Pons (tissue), 1 donor: ENCODE measurements at regions not wholly inside any gene's neighbourhood (a gene's known extent, or its start where the extent isn't known, plus 50 kb on each side); places are given as distances from the start of the nearest gene placed in this dataset.

Experiments used
- DNase-seq: peaks from one replicate; pipeline ENCODE4 v3.0.0-alpha.2; 2016; ENCODE audit warnings: low spot score

DNA sequence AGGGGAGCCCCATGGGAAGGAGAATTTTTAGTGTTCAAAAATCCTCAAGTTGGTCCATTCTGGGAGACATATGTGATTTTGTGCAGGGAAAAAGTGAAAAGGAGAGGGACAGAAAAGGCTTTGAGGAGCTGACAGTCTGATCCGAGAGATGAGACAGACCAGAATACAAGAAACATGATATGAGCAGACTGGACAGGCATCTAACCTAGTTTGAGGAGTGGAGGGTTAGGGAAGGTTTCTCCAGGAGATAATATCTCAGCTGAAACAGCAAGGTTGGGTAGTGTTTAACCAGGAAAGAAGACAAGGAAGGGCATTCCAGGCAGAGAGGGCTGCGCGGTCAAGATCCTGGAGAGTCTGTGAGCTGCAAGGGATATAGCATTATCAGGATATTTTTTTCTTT is 101.4 kb upstream of the NCAM1 start:
- DNase-seq = no peak

GRCh38 chr11:112861356-112861755 is 99.9 kb upstream of the NCAM1 start:
- DNase-seq = no peak

GRCh38 chr11:112863305-112863704 is 97.9 kb upstream of the NCAM1 start:
- DNase-seq = no peak

GRCh38 chr11:112864672-112865071 is 96.5 kb upstream of the NCAM1 start:
- DNase-seq = no peak

DNA sequence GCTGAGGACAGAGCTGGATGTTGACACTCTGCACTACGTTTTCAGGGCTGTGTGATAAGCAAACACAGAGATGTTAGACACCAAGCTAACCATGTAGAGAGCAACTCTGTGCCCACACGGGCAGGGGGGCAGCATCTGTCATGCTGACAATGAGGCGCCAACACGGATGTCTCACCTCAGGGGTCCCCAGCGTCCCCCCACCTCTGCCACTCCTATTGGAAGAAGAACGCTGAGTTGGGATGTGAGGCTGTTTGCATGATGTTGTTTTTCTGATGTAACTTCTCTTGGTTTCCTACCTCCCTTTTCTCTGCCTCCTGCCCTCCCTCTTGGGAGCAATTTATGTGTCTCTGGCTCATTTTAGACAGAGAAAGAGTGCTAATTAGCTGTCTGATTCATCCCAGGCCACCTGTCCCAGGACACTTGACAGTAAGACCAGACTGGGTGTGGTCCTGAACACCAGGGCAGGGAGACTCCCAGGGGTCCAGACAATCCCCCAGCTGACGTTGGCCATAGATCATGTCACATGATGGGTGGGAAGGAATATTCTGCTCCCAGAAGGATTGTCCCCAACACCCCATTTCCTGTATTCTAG is 89.2 kb upstream of the NCAM1 start:
- DNase-seq = no peak

DNA sequence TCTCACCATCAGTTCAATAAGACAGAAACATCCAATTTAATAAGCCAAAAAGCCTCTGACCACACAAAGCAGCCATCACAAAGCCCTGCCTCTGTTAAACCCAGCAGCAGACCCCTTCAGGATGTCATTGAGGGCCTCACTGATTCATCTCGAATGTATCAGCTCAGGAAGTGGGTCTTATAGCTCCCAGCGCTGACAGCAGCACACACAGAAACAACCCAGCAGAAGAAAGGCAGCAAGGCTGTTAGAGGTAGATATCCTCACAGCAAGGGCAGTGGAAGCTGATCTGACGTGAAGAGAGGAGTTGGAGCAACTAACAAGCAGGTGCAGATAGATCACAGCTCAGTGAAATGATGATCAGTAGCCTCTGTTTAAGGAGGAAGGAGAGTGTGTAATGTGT is 86.2 kb upstream of the NCAM1 start:
- no peak for DNase-seq

DNA sequence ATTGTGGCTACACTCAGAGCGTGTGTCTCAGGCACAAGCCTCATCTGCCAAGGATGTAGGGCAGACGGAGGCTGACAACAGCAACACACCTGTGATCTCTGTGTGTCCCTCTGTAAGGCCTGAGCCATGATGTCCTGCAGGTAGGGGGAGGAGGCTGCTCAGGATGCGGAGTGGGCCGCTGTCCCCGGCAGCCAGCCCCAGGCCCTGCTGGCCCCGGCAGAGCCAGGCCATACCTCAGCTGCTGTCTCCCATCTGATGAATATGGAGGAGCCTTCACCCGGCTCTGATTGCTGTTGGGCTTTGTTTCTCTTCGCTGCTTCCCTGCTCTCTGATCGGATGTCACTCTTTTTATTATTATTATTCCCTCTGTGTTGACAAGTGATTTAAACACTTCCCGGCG is 83.6 kb upstream of the NCAM1 start:
- DNase-seq = no peak

DNA sequence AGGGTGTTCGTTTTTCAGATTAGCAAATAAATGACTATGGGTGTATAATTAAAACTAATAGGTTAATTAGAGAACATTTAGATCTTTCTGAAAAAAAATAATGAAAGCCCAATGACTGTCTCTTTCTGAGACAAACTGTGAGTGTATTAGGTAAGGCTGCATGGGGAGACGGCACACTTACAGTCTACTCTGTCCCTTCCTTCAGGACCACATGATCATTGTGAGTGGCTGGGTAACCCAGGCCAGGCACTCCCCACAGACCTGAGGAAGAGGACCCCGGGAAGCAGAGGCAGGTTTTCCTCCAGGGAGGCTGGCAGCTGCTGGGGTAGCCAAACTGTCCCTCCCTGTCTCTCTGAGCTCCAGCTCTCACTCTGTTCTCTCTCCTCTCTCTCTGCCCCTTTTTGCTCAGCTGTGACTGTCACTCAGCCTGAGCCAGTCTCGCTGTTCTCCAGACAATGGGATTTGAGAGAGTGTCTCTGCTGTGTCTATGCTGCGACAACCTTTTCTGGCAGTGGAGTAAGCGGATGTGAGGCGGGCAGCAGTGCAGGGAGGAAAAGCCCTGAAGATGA is 83.1 kb upstream of the NCAM1 start:
- peak; percentile 46 for DNase-seq

- DNase-seq = no peak
Observed at GRCh38 chr11:112880495-112880894, 80.7 kb upstream of the NCAM1 start.

GRCh38 chr11:112881461-112881860 is 79.8 kb upstream of the NCAM1 start:
- DNase-seq = peak; percentile 97

DNA sequence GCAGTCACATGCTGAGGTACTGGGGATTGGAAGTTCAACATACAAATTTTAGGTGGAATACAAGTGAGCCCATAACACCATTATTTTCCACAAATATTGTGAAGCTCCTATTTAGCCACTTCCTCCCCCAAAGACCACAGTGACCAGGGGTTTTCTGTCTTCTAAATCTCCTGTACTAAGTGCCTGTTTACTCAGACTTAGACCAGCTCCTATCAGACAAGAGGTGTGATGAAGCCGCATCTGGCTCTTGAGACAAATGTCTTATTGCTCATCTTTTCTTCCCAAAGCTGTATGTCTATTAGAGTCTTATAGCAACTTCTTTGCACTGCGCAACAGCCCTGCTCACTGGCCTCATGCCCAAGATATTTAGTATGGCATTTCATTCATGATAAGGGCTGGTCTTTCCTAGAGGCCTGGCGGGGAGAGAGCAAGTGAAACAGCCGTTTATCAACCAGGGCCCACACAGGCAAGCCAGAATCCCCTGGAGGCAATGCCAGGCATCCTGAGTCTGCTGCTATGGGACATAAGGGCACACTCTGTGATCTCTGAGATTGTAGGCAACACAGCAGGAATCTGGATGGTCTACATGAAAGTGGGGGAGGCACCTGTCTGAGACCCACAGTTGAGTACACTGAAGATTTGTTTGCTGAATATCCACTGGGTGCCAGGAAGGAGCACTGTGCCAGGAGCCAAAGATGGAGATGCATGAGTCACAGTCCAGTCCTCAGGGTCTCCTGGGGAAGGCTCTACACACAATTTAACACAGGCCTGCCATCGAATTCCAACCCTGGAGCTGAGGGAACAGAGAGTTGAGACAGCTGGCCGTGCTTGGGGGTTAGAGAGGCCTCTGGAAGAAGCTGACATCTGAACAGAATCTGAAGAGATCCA is 78.5 kb upstream of the NCAM1 start:
- DNase-seq = no peak

- DNase-seq = peak; percentile 36
Observed at GRCh38 chr11:112884012-112884767, 77.0 kb upstream of the NCAM1 start.

GRCh38 chr11:112885744-112886433 is 75.3 kb upstream of the NCAM1 start:
- no peak for DNase-seq

- no peak for DNase-seq
Observed at GRCh38 chr11:112886434-112887370, 74.5 kb upstream of the NCAM1 start.

DNA sequence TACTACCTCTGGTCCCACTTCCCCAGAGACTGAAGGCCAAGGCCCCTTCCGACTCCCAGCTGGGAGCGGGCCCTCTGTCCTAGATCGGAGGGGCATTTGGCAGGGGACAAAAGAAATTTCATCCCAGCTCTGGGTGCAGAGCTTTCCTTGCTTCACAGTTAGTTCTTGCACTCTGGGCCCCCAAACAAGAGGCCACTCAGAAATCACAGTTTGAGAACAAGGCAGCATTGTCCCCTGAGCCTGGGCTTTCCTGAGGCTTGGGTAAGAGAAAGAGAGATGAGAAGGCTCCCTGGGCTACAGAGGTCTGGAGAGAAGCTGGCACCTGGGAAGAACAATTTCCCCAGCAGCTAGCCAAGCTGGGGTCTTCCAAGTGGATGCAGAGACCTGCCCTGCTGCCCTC is 71.8 kb upstream of the NCAM1 start:
- peak; percentile 94 for DNase-seq

GRCh38 chr11:112899235-112900006 is 61.8 kb upstream of the NCAM1 start:
- no peak for DNase-seq

DNA sequence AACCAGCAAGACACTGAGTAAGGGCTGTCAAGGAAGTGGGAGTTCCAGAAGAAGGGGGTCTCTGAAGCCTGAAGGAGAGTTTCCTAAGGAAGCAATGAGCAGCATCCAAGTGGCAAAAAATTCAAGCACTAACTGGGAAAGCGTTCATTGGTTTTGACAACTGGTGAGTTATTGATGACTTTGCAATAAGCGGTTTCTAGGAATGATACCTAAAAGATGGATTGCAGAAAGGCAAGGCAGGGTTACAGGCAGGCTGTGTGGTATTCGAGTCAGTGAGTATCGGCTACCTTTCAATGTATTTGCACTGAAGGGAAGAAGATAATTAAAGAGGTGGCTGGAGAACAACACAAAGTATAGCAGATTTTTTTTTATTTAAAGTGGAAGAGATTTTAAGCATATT is 59.3 kb upstream of the NCAM1 start:
- no peak for DNase-seq

DNA sequence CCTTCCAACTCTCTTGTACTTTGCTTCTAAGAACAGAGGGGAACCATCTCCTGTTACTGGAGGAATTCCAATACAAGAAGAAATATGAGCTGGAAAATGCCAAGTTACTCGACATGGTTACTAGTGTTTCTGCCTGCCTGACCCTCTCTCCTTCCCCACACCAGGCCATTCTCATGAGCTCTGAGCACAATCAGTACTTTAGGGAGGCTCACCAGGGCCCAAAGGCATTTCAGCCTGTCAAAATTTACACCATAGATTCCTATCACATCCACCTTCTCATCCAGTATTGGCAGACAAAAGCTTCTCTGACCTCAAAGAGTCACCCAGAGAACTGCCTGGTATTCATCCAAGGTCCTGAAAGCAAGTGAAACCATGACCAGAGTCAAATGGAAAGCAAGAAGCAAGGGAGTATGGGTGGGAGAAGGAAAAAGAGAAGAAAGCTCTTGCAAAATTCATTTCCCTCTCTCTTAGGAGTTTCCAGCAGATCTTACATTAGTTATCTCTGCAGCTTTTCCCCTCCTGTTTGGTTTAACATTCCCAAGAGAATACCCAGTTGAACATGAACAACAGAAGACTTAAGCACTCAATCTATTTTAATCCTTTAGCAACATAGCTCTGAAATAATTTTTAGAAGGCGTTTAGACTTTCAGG is 58.7 kb upstream of the NCAM1 start:
- peak; percentile 65 for DNase-seq

- DNase-seq = peak; percentile 98
Observed at GRCh38 chr11:112903340-112903739, 57.9 kb upstream of the NCAM1 start.

DNA sequence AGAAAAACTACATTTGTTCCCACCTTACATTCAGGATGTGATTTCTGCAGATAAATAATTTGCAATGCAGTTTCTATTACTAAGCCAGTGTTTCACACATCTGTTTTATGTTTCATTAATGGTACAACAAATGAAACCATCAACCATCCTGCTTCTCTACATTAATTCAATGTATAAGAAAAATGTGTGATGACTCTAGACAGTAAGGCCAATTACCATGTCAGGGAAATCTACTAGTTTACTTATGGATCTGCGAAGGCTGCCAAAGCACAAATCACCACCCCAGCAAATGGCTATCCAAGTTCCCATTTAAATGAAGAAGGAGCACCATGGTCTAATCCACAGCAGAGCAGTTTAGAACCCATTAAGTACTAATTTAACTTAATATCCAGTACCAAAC is 50.1 kb upstream of the NCAM1 start:
- no peak for DNase-seq
